NCI-H460 (cell line): ENCODE measurements at regions not wholly inside any gene's neighbourhood (a gene's known extent, or its start where the extent isn't known, plus 50 kb on each side); places are given as distances from the start of the nearest gene placed in this dataset.

Experiments used
- DNase-seq: peaks from one replicate; pipeline ENCODE4 v3.0.0-alpha.2; 2016; ENCODE audit warnings: low read depth; ENCODE audit errors: extremely low read depth

DNA sequence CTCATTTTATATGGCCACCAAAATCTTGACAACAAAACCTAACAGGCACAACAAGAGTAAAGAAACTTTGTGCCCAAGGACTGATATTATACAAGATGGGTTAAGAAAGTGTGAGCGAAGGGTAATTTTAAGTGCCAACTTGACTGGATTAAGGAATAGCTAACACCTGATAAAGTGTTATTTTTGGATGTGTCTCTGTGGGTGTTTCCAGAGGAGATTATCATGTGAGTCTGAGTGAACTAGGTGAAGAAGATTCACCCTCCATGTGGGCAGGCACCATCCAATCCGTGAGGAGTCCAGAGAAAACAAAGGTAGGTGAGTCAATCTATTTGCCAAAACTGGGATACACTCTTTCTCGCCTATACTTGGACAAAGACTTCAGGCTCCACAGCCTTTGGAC lies 461.6 kb downstream of the ETS1 start:
- DNase-seq: no peak

DNA sequence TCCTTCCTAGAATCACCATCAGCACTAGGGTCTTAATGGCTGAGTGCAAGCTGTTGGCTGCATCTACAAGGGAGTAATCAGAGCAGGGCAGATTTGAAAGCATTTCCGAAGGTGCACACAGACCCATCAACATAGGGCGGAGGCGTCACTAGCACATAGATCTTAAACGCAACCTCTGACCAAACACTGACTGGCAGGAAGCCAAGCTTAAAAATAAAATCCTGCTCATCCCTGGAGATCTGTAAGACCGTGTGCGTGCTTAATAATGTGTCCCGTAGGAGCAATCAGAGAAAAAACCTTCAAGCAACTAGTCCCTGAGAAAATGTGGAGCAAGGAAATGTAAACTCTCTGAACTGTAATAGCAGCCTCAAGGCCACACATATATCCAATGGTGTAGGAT lies 470.5 kb downstream of the ETS1 start:
- no peak for DNase-seq

DNA sequence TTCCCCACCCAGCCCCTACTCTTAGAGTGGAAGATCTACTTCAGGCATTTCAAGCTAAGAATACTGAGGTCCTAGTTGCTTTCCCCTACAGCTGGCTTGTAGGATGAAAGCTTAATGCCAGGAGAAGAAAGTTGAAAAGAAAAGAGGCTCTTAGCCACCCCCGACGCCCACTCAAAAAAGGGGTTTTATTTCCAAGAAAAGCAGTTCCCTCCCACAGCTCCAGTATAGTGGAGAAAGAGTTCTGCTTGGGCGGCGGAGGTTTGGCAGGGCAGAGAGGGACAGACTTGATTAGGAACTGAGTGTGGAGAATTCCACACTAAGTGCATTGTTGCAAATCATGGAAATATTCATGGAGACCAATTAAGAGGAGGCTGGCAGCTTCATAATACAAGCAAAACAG lies 470.9 kb downstream of the ETS1 start:
- no peak for DNase-seq

DNA sequence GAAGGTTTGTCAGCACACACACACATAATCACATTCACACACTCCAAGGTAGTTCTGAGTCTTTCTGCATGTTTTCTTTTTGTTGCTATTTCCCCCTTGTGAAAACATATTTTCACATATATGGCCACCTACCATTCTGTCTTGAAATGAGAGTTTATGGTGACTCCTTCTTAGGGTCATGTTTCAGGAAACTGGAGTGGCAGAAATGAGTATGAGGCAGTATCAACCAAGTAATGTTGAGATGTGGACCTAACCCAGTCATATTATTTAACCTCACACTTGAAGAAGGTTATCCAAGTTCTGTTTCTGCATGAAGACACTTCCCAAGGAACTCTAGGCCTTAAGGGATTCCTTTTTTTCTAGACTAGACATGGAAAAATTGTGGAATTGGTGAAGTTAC lies 481.4 kb downstream of the ETS1 start:
- no peak for DNase-seq

DNA sequence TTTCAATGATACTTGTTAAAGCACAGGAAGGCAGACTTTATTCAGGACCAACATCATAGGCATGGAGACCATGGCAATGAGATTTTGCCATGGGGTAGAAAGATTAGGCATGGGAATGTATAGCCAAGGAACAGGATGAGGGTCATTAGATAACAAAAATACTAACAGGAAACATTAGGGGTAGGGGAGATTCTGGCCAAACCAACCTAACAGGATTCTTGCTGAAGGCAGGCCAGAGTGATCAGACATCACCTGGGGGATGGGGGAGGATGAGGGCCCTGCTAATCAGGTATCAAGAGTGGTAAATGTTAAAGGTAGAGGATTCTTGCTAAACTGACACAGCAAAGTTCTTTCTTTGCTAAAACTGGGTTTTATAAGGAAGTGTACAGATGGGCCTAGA lies 481.8 kb downstream of the ETS1 start:
- no peak for DNase-seq

DNA sequence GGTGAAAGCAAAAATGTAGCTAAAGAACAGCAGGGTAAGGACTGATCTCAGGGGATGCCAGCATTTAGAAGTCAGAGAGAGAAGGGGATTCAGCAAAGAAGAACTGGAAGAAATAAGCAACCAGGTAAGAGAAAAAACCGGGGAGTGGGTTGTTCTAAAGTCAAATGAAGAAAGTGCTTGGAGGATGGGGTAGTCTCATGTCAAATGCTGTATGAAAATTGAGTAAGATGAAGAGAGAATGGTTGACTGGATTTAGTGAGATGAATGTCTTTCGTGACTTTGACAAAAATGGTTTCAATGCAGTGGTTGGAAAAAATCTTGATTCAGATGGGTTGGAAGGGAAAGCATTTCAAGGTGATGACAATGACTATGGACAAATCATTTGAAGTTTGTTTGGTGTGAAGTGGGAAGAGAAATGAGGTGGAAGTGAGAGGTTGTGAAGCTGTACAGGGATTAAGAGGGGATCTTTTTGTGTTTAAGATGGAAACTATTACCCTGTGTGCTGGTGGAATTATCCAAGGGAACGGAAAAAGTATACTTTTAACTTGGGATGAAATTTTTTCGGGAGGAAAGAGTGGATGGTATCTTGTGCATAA lies 484.0 kb downstream of the ETS1 start:
- DNase-seq: no peak

DNA sequence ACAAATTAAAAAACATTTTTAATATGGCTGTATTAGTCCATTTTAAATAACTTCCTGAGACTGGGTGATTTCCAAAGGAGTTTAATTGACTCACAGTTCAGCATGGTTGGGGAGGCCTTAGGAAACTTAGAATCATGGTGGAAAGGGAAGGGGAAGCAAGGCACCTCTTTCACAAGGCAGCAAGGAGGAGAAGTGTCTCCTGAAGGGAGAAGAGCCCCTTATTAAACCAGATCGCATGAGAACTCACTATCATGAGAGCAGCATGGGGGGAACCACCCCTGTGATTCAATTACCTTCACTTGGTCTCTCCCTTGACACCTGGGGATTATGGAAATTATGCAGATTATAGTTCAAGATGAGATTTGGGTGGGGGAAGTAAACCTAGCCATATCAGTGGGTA lies 488.6 kb downstream of the ETS1 start:
- DNase-seq: no peak

DNA sequence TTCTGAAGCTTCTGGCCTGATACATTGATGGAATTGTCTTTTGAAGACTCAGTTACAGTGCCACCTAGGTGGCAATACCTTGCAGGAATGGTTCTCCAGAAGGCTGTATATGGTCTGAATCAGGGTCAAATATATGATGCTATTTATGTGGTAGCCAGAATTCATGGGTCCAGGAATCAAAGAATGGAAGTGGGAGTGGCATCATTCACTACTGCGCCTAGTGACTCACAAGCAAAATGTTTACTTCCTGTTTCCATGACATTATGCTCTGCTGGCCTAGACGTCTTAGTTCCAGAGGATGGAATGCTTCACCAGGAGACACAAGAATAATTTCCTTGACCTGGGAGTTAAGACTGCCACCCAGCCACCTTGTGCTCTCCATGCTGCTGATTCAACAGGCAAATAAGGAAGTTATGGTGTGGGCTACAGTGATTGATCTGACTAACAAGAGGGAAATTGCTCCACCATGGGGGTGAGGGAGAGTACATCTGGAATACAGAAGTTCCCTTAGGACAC lies 491.8 kb downstream of the ETS1 start:
- DNase-seq: no peak

DNA sequence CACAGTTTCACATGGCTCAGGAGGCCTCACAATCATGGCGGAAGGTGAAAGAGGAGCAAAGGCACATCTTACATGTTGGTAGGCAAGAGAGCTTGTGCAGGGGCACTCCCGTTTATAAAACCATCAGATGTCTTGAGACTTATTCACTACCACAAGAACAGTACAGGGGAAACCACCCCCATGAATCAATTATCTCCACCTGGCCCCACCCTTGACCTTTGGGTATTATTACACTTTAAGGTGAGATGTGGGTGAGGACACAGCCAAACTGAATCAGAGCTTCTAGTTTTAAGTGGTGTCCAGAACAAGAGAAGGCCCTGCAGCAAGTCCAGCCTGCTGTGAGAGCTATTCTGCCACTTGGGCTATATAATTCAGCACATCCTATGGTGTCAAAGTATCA lies 493.7 kb downstream of the ETS1 start:
- no peak for DNase-seq

DNA sequence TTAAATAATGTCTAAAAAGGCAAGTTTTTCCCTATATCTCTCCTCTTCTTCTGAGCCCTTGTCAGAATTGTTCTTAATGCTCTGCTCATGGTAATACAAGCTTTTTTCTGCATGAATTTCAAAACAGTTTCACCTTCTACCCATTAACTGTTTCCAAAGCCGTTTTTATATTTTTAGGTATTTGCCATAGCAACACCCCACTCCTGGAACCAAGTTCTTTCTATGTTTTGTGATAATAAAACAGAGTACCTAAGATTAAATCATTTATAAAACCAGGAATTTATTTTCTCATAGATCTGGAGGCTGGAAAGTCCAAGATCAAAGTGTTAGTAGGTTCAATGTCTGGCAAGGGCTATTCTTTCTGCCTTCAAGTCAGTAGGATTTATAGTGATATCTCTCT lies 497.4 kb downstream of the ETS1 start:
- DNase-seq: no peak

DNA sequence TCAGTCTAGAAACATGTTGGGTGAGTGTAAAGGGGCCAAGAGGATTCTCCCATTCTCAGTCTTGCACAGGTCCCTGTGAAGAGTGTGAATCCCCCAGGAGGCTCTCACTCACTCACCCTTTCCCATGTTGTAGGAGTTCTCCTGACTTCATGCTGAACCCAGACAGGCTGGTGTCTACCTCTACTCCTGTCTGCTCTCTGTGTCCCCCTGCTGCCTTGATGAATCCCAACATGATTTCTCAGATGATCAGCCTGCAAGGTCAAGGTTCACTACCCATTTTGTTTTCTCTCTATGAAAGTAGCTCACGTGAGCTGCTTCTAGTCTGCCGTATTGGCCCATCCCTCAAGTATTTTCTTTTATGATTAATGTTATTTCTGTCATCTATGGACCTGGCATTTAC lies 500.6 kb downstream of the ETS1 start:
- no peak for DNase-seq

DNA sequence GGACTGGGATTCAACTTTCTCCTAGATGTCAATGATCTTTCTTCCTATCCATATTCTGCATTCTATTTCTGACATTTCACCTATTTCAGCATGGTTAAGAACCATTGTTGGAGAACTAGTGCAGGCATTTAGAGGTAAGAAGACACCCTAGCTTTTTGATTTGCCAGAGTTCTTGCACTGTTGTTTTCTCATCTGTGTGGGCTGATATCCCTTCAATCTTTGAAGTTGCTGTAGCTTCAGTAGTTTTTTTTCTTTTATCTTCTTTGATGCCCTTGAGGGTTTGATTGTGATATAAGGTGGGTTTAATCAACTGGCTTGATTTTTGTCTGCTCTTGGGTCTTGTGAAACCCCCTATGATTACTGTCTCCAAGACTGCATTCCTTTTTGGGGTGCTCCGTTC lies 502.1 kb downstream of the ETS1 start:
- no peak for DNase-seq

DNA sequence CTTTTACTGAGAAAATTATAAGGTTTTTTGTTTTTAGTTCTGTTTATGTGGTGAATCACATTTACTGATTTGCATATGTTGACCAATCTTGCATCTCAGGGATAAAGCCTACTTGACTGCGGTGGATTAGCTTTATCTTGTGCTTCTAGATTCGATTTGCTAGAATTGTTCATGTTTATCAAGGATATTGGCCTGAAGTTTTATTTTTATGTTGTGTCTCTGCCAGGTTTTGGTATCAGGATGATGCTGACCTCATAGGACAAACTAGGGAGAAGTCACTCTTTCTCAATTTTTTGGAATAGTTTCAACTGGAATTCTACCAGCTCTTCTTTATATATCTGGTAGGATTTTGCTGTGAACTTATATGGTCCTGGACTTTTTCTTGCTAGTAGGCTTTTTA lies 504.8 kb downstream of the ETS1 start:
- DNase-seq: no peak

DNA sequence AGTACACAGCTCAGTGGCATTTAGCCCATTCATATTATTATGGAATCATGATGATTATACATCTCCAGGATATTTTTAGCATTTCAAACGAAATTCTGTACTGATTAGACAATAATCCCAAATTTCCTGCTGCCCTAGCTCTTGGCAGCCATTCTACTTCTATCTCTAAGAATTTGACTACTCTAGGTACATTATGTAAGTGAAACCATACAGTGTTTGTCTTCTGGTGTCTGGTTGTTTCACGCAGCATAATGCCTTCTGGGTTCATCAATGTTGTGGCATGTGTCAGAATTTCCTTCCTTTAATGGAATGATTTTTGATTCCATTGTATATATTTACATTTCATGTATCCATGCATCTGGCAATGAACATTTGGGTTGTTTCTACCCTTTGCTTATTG lies 517.7 kb downstream of the ETS1 start:
- no peak for DNase-seq

DNA sequence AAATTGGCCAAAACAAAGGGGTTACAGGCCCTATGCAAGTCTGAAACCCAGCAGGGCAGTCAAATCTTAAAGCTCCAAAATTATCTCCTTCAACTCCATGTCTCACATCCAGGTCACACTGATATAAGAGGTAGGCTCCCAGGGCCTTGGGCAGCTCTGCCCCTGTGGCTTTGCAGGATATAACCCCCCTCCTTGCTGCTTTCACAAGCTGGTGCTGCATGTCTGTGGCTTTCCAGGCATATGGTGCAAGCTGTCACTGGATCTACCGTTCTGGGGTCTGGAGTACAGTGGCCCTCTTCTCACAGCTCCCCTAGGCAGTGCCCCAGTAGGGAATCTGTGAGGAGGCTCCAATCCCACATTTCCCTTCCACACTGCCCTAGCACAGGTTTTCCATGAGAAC lies 519.6 kb downstream of the ETS1 start:
- DNase-seq: no peak

DNA sequence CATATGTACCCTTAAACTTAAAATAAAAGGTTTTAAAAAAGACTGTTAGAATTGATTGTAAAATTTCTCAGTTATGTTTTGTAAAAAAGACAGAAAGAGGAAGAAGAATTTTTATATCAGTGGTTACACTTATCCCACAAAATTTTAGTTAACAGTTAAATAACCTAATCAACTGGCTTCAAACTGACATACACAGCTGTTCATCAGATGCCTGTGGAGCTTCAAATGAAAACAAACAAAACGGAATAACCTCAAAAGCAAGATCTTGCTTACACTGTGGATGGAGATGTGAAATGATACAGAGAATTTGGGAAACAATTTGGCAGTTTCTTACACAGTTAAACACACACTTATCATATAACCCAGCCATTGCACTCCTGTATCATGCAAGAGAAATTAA lies 521.0 kb downstream of the ETS1 start:
- no peak for DNase-seq

DNA sequence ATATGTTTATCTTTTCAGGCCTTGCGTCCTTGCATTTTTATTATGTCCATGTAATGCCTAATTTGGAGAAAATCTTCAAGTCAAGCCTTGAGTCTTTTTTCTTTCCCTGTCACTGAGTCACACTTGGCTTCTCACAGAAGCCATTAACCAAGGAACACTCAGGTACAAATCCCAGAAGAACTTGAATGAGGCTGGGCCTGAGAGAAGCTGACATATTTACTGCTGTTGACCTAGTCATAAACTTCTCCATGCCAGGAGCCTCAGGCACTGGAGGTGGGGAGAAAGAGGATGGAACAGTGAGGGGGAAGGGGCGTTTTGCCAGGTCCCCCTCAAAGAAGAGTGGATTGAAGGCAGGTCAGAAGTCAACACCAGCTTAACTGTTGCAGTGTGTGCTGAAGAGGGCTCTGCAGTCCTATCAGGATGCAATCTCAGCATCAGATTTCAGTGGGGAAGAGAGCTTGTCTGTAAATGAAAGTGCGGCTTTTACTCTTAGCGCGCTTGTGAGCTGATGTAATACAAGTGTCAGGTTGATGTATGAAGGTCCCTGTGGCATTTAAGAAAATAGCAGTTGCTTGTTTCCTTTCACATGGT lies 526.0 kb downstream of the ETS1 start:
- no peak for DNase-seq

DNA sequence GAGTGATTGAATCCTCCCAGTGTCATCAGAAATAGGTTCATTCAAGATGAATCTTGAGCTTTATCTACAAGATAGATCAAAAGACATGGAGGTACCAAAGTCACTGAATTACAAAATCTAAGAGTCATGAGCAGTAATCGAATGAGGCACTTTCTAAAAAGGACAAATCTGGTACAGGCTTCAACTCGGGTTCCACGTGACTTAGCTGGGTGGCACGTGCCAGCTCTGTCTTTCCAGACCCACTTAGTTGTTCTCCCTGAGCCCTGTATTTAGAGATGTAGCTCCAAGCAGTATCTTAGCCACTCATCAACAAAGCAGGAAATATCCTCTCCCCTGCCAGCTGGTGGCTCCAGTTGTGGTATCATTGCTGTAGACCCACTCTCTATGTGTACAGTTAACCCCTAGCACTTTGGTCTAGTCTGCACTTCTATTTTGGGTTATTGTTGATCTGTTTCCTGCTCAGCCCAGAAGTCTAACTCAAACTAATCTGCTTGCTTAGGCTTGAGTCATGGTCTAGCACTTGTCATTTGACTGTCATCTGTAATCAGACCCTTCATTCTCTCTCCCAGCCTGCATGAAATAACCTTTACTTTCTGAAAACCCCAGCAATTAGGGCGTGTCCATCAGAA lies 528.7 kb downstream of the ETS1 start:
- DNase-seq: no peak

DNA sequence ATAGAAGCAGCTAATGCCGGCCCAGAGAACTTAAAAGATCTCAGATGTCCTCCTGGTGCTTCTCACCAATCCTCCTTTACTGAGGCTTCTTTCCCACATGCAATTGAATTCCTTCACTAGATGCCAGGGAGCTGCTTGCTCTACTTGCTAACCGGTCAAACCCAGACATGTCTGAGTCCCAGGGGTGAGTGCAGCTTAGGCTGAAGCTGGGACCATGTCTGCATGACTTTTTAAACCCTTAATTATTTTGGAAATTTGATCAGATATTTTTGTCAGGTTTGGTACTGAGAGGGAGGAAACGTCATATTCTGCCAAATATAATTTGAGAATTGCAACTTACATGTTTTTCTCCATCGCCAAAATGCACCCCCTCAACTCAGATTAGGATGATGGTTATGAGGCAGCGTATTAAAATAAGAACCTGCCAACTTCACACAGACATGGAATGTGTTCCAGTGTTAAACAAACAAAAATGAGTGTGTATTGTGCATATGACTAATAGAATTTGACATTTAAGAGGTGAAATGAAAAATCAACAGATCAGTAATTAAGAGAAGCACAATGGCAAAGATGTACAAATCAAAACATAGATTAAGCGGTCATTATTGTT lies 529.5 kb downstream of the ETS1 start:
- no peak for DNase-seq

DNA sequence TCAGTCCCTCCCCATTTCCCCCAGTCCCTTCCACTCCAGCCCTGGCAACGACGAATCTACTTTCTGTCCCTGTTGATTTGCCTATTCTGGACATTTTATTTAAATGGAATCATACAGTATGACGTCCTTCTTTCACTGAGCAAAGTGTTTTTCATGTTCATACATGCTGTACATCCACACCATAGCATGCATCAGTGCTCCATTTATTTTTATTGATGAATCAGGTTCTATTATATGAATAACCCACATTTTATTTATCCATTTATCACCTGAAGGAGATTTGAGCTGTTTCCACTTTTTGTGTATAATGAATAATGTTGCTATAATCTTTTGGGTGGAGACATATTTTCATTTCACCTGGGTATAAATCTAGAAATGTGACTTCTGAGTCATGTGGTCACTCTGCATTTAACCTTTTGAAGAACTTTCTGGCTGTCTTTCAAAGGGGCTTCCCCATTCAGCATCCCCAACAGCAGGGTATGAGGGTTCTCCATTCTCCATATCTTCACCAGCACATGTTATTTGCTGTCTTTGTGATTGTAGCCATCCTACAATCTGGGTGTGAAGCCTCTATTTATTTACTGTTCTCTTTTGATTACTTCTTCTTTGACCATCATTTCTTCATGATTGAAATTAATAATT lies 531.7 kb downstream of the ETS1 start:
- DNase-seq: no peak
